ENCODE measurements at regions not wholly inside any gene's neighbourhood (a gene's known extent, or its start where the extent isn't known, plus 50 kb on each side); places are given as distances from the start of the nearest gene placed in this dataset.

GRCh38 chr2:37792366-37792765, 120.9 kb upstream of the CDC42EP3 start:
- H3K27ac ChIP-seq (ENCODE audit: low read depth in 2 of 2, low read length in 2 of 2): no peak overlapping the region
- DNase-seq (no peak), FAIRE-seq (no peak)
- H3K9ac ChIP-seq (ENCODE audit: low read length in 3 of 3): no peak overlapping the region
- H3K36me3 ChIP-seq (ENCODE audit: control insufficient read depth in 2 of 3, insufficient read depth in 3 of 3, low read length in 3 of 3): no peaks in the 10 kb centered on the region
- TF ChIP-seq CTCF (IDR thresholded peaks at IDR 0.05; ENCODE audit: borderline replicate concordance, extremely low read depth, insufficient read depth): no peak
- no peak overlapping the region for H3K4me3 ChIP-seq (ENCODE audit: low read length in 3 of 3)
- peaks cover 0 to 4% (median 0%) of the 10 kb centered on the region in 3 donors for H3K4me1 ChIP-seq (ENCODE audit: control insufficient read depth in 2 of 3, insufficient read depth in 2 of 3, low read depth in 1 of 3, low read length in 3 of 3)
- H3K9me3 ChIP-seq (ENCODE audit: control insufficient read depth in 2 of 3, insufficient read depth in 1 of 3, low read length in 3 of 3): peaks cover 0 to 15% (median 0%) of the 10 kb centered on the region in 3 donors
- intact Hi-C loops (cut with DNase I): no loop called here
- no peaks in the 10 kb centered on the region for H3K27me3 ChIP-seq (ENCODE audit: control insufficient read depth, insufficient read depth, low read length)

GRCh38 chr2:37793004-37793403, 121.6 kb upstream of the CDC42EP3 start:
- no peak for FAIRE-seq
- no peak for TF ChIP-seq CTCF (IDR thresholded peaks at IDR 0.05; ENCODE audit: borderline replicate concordance, extremely low read depth, insufficient read depth)
- Histone ChIP-seq H3K4me1 (ENCODE audit: control insufficient read depth in 2 of 3, insufficient read depth in 2 of 3, low read depth in 1 of 3, low read length in 3 of 3) (peaks cover 0 to 4% (median 0%) of the 10 kb centered on the region in 3 donors), H3K27me3 (ENCODE audit: control insufficient read depth, insufficient read depth, low read length) (no peaks in the 10 kb centered on the region), H3K9ac (ENCODE audit: low read length in 3 of 3) (no peak overlapping the region), H3K27ac (ENCODE audit: low read depth in 2 of 2, low read length in 2 of 2) (no peak overlapping the region), H3K4me3 (ENCODE audit: low read length in 3 of 3) (no peak overlapping the region), H3K36me3 (ENCODE audit: control insufficient read depth in 2 of 3, insufficient read depth in 3 of 3, low read length in 3 of 3) (no peaks in the 10 kb centered on the region), H3K9me3 (ENCODE audit: control insufficient read depth in 2 of 3, insufficient read depth in 1 of 3, low read length in 3 of 3) (peaks cover 0 to 13% (median 0%) of the 10 kb centered on the region in 3 donors)
- no peak for DNase-seq
- intact Hi-C loops (cut with DNase I): no loop called here

GRCh38 chr2:37794717-37795116, 123.3 kb upstream of the CDC42EP3 start:
- DNase-seq (no peak), FAIRE-seq (no peak)
- Histone ChIP-seq H3K27ac (ENCODE audit: low read depth in 2 of 2, low read length in 2 of 2) (no peak overlapping the region), H3K9ac (ENCODE audit: low read length in 3 of 3) (no peak overlapping the region), H3K4me1 (ENCODE audit: control insufficient read depth in 2 of 3, insufficient read depth in 2 of 3, low read depth in 1 of 3, low read length in 3 of 3) (peaks cover 0 to 4% (median 0%) of the 10 kb centered on the region in 3 donors), H3K9me3 (ENCODE audit: control insufficient read depth in 2 of 3, insufficient read depth in 1 of 3, low read length in 3 of 3) (no peaks in the 10 kb centered on the region), H3K4me3 (ENCODE audit: low read length in 3 of 3) (no peak overlapping the region), H3K27me3 (ENCODE audit: control insufficient read depth, insufficient read depth, low read length) (no peaks in the 10 kb centered on the region), H3K36me3 (ENCODE audit: control insufficient read depth in 2 of 3, insufficient read depth in 3 of 3, low read length in 3 of 3) (no peaks in the 10 kb centered on the region)
- TF ChIP-seq CTCF (IDR thresholded peaks at IDR 0.05; ENCODE audit: borderline replicate concordance, extremely low read depth, insufficient read depth): no peak
- intact Hi-C loops (cut with DNase I): no loop called here

- intact Hi-C loops (cut with DNase I): no loop called here
- Histone ChIP-seq H3K4me3 (ENCODE audit: low read length in 3 of 3) (no peak overlapping the region), H3K4me1 (ENCODE audit: control insufficient read depth in 2 of 3, insufficient read depth in 2 of 3, low read depth in 1 of 3, low read length in 3 of 3) (peaks cover 0 to 4% (median 0%) of the 10 kb centered on the region in 3 donors), H3K27ac (ENCODE audit: low read depth in 2 of 2, low read length in 2 of 2) (no peak overlapping the region), H3K36me3 (ENCODE audit: control insufficient read depth in 2 of 3, insufficient read depth in 3 of 3, low read length in 3 of 3) (no peaks in the 10 kb centered on the region), H3K27me3 (ENCODE audit: control insufficient read depth, insufficient read depth, low read length) (no peaks in the 10 kb centered on the region), H3K9me3 (ENCODE audit: control insufficient read depth in 2 of 3, insufficient read depth in 1 of 3, low read length in 3 of 3) (no peaks in the 10 kb centered on the region), H3K9ac (ENCODE audit: low read length in 3 of 3) (no peak overlapping the region)
- no peak for TF ChIP-seq CTCF (IDR thresholded peaks at IDR 0.05; ENCODE audit: borderline replicate concordance, extremely low read depth, insufficient read depth)
- FAIRE-seq (no peak), DNase-seq (no peak)
Observed at GRCh38 chr2:37795456-37795855, 124.0 kb upstream of the CDC42EP3 start.

Data from kidney (tissue), 13 donors.